GM23338 (cell line): ENCODE measurements at regions not wholly inside any gene's neighbourhood (a gene's known extent, or its start where the extent isn't known, plus 50 kb on each side); places are given as distances from the start of the nearest gene placed in this dataset.
A peak's percentile ranks its signal among the peaks of the same experiment; 100 is the strongest.

Experiments used
- ATAC-seq: fragments of 200-7000 bp; cut with Tn5 transposase; 3 replicates; pipeline ENCODE4 v1.9.1; 2020
- DNase-seq: peaks from one replicate; pipeline ENCODE4 v3.0.0-alpha.2; 2015; ENCODE audit warnings: low spot score
- H2AFZ ChIP-seq: fragments of 200-600 bp; sonication (generic); 2 replicates; pipeline ENCODE4 v1.8.0; 2016; ENCODE audit warnings: antibody characterized with exemption, mild to moderate bottlenecking, moderate library complexity
- H3F3A ChIP-seq: fragments of 200-600 bp; sonication (generic); replicated peaks from 2 replicates; pipeline ENCODE4 v1.8.0; 2017; ENCODE audit warnings: antibody characterized with exemption, mixed run types, low read depth
- H3K27ac ChIP-seq: fragments of 200-600 bp; sonication (generic); 2 replicates; pipeline ENCODE4 v1.6.1; 2016; ENCODE audit warnings: low read depth
- H3K27me3 ChIP-seq: fragments of 200-600 bp; sonication (generic); 2 replicates; pipeline ENCODE4 v1.8.0; 2016; ENCODE audit warnings: mild to moderate bottlenecking, mixed run types, moderate library complexity; ENCODE audit not compliant: insufficient read depth
- H3K36me3 ChIP-seq: fragments of 200-600 bp; sonication (generic); 2 replicates; pipeline ENCODE4 v1.8.0; 2016; ENCODE audit warnings: mild to moderate bottlenecking; ENCODE audit not compliant: insufficient read depth
- H3K4me1 ChIP-seq: fragments of 200-600 bp; sonication (generic); 2 replicates; pipeline ENCODE4 v1.8.0; 2016; ENCODE audit warnings: mild to moderate bottlenecking, moderate library complexity; ENCODE audit not compliant: insufficient read depth
- H3K4me2 ChIP-seq: fragments of 200-600 bp; sonication (generic); 2 replicates; pipeline ENCODE4 v1.7.1; 2017; ENCODE audit warnings: mixed run types
- H3K4me3 ChIP-seq: fragments of 200-600 bp; sonication (generic); 2 replicates; pipeline ENCODE4 v1.6.1; 2016; ENCODE audit warnings: mixed run types
- H3K79me2 ChIP-seq: fragments of 200-600 bp; sonication (generic); replicated peaks from 2 replicates; pipeline ENCODE4 v1.8.0; 2017; ENCODE audit warnings: mild to moderate bottlenecking; ENCODE audit not compliant: insufficient read depth
- H3K9me2 ChIP-seq: fragments of 200-600 bp; sonication (generic); 2 replicates; pipeline ENCODE4 v1.8.0; 2017; ENCODE audit not compliant: insufficient read depth
- H4K20me1 ChIP-seq: fragments of 200-600 bp; sonication (generic); replicated peaks from 2 replicates; pipeline ENCODE4 v1.8.0; 2017; ENCODE audit warnings: mild to moderate bottlenecking; ENCODE audit not compliant: insufficient read depth
- H3K27ac Mint-ChIP-seq: 2 replicates; pipeline ENCODE4 v1.8.0; 2020; ENCODE audit warnings: inconsistent platforms, mild to moderate bottlenecking, moderate library complexity, mixed read lengths
- H3K27me3 Mint-ChIP-seq: 3 replicates; pipeline ENCODE4 v1.8.0; 2022; ENCODE audit warnings: low read depth, mild to moderate bottlenecking, moderate library complexity, mixed read lengths, inconsistent platforms; ENCODE audit not compliant: insufficient read depth, poor library complexity
- H3K36me3 Mint-ChIP-seq: 3 replicates; pipeline ENCODE4 v1.8.0; 2021; ENCODE audit warnings: low read depth, mild to moderate bottlenecking, inconsistent platforms, moderate library complexity, mixed read lengths
- H3K4me1 Mint-ChIP-seq: 3 replicates; pipeline ENCODE4 v1.8.0; 2020; ENCODE audit warnings: mild to moderate bottlenecking, inconsistent platforms, mixed read lengths
- H3K4me3 Mint-ChIP-seq: 3 replicates; pipeline ENCODE4 v1.8.0; 2021; ENCODE audit warnings: moderate library complexity, mild to moderate bottlenecking, inconsistent platforms, mixed read lengths
- H3K9me3 Mint-ChIP-seq: 3 replicates; pipeline ENCODE4 v1.8.0; 2020; ENCODE audit warnings: moderate library complexity, mild to moderate bottlenecking, inconsistent platforms, mixed read lengths
- CREB1 ChIP-seq: fragments of 250-450 bp; sonication (Bioruptor Pico); IDR thresholded peaks from 2 replicates; pipeline ENCODE4 v1.5.0; 2020; ENCODE audit warnings: low read depth, mild to moderate bottlenecking, moderate library complexity
- EZH2 ChIP-seq: fragments of 200-600 bp; sonication (generic); IDR thresholded peaks from one replicate; pipeline ENCODE4 v1.8.0; 2017; ENCODE audit warnings: antibody characterized with exemption, mild to moderate bottlenecking, low read depth; ENCODE audit not compliant: unreplicated experiment
- EZH2phosphoT487 ChIP-seq: fragments of 200-600 bp; sonication (generic); IDR thresholded peaks from one replicate; pipeline ENCODE4 v1.8.1; 2018; ENCODE audit warnings: antibody characterized with exemption; ENCODE audit not compliant: unreplicated experiment
- JUNB ChIP-seq: IDR thresholded peaks from one replicate; pipeline ENCODE4 v1.6.1; 2016; ENCODE audit warnings: antibody characterized with exemption; ENCODE audit not compliant: unreplicated experiment
- NANOG ChIP-seq: IDR thresholded peaks from 2 replicates; pipeline ENCODE4 v1.6.1; 2016; ENCODE audit warnings: antibody characterized with exemption, borderline replicate concordance
- POLR2AphosphoS5 ChIP-seq: IDR thresholded peaks from 2 replicates; pipeline ENCODE4 v1.6.1; 2016; ENCODE audit warnings: antibody characterized with exemption, low read depth
- REST ChIP-seq: IDR thresholded peaks from one replicate; pipeline ENCODE4 v1.6.1; 2018; ENCODE audit warnings: antibody characterized with exemption; ENCODE audit not compliant: unreplicated experiment
- ZNF331 ChIP-seq: fragments of 250-450 bp; sonication (Bioruptor Pico); IDR thresholded peaks from 2 replicates; pipeline ENCODE4 v1.5.0; 2020; ENCODE audit warnings: low read depth, mild to moderate bottlenecking, moderate library complexity
- TF ChIP-seq, protein P1 (sequence below): IDR thresholded peaks from 2 replicates; pipeline ENCODE4 v1.6.1; 2016; ENCODE audit warnings: antibody characterized with exemption
- TF ChIP-seq, protein P2 (sequence below), 2 experiments: fragments of 200-600 bp in 1 of 2; sonication (generic) in 1 of 2; conservative IDR thresholded peaks; 2 replicates each; pipeline versions ENCODE4 v1.5.1 to v1.6.1; 2016 to 2017; ENCODE audit warnings: antibody characterized with exemption in 2 of 2, low read depth in 2 of 2, mild to moderate bottlenecking in 2 of 2, moderate library complexity in 1 of 2

GRCh38 chr20:6632187-6632586, 135.3 kb upstream of the BMP2 start:
- no peaks in the 10 kb centered on the region for H3K79me2 ChIP-seq
- no peak for DNase-seq
- no peaks in the 10 kb centered on the region for H3K36me3 ChIP-seq
- Mint-ChIP-seq H3K27me3 (peaks cover 1% of the 10 kb centered on the region), H3K4me3 (no peak overlapping the region), H3K9me3 (no peaks in the 10 kb centered on the region), H3K27ac (no peak overlapping the region), H3K4me1 (peaks cover 10% of the 10 kb centered on the region; the same call in 2 of the 3 replicates), H3K36me3 (no peaks in the 10 kb centered on the region)
- no peak overlapping the region for H3K4me2 ChIP-seq
- H3K27me3 ChIP-seq = no peaks in the 10 kb centered on the region
- H3K27ac ChIP-seq = no peak overlapping the region
- peaks cover 13% of the 10 kb centered on the region; the same call in 1 of the 2 replicates for H3K9me2 ChIP-seq
- no peak overlapping the region for H3K4me3 ChIP-seq
- TF ChIP-seq ZNF331 (CRISPR knock-in tag) = no peak
- TF ChIP-seq, protein P1, sequence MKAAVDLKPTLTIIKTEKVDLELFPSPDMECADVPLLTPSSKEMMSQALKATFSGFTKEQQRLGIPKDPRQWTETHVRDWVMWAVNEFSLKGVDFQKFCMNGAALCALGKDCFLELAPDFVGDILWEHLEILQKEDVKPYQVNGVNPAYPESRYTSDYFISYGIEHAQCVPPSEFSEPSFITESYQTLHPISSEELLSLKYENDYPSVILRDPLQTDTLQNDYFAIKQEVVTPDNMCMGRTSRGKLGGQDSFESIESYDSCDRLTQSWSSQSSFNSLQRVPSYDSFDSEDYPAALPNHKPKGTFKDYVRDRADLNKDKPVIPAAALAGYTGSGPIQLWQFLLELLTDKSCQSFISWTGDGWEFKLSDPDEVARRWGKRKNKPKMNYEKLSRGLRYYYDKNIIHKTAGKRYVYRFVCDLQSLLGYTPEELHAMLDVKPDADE = no peak
- no peak overlapping the region for H2AFZ ChIP-seq
- no peaks in the 10 kb centered on the region for H4K20me1 ChIP-seq
- H3F3A ChIP-seq = no peaks in the 10 kb centered on the region
- peaks cover 5% of the 10 kb centered on the region; the same call in 1 of the 2 replicates for H3K4me1 ChIP-seq
- ATAC-seq = no peak

DNA sequence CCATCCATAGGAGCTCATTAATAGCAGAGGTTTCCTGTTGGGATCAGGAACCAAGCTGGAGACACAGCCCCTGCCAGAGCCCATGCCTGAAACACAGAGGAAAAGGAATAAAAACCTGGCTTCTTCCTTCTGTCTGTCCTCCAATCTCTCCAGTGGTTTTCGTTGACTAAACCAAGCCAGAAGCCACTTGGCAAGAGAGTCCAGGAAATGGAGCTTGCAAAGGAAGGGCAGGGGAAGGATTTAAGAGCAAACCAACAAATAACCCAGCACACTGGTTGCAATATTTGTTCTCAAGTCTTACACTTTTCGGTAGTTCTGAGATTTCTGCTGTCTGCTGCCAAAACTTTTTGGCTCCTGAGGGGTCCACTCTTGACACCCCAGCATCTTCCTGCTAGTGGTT, 137.0 kb upstream of the BMP2 start:
- H3K36me3 ChIP-seq = no peaks in the 10 kb centered on the region
- ATAC-seq = no peak

DNA sequence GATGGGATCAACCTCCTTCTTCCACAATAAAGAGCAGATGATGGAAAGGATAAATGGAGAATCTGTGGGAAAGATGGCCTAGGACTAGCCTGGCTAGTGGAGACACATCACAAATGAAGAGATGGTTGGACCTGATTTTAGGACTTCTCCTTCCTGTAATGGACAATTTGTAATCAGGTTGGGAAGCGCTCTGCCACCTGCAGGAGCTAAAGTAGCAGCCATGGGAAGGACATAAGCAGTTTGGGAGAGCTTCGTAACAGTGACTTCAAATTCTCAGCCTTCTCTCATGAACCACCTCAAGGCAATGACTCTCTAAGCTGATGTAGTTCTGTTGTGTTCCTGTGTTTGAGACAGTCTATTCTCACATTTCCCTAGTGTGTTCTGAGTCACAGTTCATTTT, 137.9 kb upstream of the BMP2 start:
- Histone ChIP-seq H2AFZ (no peak overlapping the region), H3K36me3 (no peaks in the 10 kb centered on the region), H3K4me1 (peaks cover 3% of the 10 kb centered on the region; the same call in 1 of the 2 replicates), H4K20me1 (no peaks in the 10 kb centered on the region), H3K79me2 (no peaks in the 10 kb centered on the region), H3K4me3 (no peak overlapping the region), H3K27ac (no peak overlapping the region), H3K4me2 (no peak overlapping the region), H3K27me3 (no peaks in the 10 kb centered on the region), H3F3A (no peaks in the 10 kb centered on the region), H3K9me2 (0 out of 2 replicates have a peak, but pooled peaks cover 5% of the 10 kb centered on the region)
- H3K27ac Mint-ChIP-seq = no peak overlapping the region
- peaks cover 3% of the 10 kb centered on the region; the same call in 1 of the 3 replicates for H3K4me1 Mint-ChIP-seq
- H3K36me3 Mint-ChIP-seq = no peaks in the 10 kb centered on the region; the same call in 2 of the 3 replicates
- no peak overlapping the region for H3K4me3 Mint-ChIP-seq
- peaks cover 6% of the 10 kb centered on the region; the same call in 2 of the 3 replicates for H3K9me3 Mint-ChIP-seq
- H3K27me3 Mint-ChIP-seq = no peaks in the 10 kb centered on the region
- DNase-seq = no peak
- ATAC-seq = no peak
- TF ChIP-seq EZH2phosphoT487 = no peak
- no peak for TF ChIP-seq REST
- TF ChIP-seq POLR2AphosphoS5 = no peak
- TF ChIP-seq NANOG = no peak
- TF ChIP-seq, protein P2, sequence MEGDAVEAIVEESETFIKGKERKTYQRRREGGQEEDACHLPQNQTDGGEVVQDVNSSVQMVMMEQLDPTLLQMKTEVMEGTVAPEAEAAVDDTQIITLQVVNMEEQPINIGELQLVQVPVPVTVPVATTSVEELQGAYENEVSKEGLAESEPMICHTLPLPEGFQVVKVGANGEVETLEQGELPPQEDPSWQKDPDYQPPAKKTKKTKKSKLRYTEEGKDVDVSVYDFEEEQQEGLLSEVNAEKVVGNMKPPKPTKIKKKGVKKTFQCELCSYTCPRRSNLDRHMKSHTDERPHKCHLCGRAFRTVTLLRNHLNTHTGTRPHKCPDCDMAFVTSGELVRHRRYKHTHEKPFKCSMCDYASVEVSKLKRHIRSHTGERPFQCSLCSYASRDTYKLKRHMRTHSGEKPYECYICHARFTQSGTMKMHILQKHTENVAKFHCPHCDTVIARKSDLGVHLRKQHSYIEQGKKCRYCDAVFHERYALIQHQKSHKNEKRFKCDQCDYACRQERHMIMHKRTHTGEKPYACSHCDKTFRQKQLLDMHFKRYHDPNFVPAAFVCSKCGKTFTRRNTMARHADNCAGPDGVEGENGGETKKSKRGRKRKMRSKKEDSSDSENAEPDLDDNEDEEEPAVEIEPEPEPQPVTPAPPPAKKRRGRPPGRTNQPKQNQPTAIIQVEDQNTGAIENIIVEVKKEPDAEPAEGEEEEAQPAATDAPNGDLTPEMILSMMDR (conservative IDR thresholded peaks at IDR 0.05; ENCODE audit: low read depth in 2 of 2) = peak in 1 of 2 experiments; percentile 39; a peak in 2 of 4 replicates

More for the DNA sequence above, 137.0 kb upstream of the BMP2 start:
- H3F3A ChIP-seq = no peaks in the 10 kb centered on the region
- no peak overlapping the region for H3K27ac ChIP-seq
- H3K27me3 ChIP-seq = no peaks in the 10 kb centered on the region
- no peak for TF ChIP-seq ZNF331 (CRISPR knock-in tag)
- no peak for TF ChIP-seq JUNB
- TF ChIP-seq NANOG = no peak
- TF ChIP-seq EZH2 = no peak
- no peak for TF ChIP-seq EZH2phosphoT487
- TF ChIP-seq CREB1 = no peak
- no peak overlapping the region for H3K4me3 Mint-ChIP-seq
- 0 out of 2 replicates have a peak, but pooled peaks cover 5% of the 10 kb centered on the region for H3K9me2 ChIP-seq
- peaks cover 6% of the 10 kb centered on the region; the same call in 2 of the 3 replicates for H3K9me3 Mint-ChIP-seq
- H2AFZ ChIP-seq = no peak overlapping the region
- no peak overlapping the region for H3K4me2 ChIP-seq
- DNase-seq = no peak
- H3K4me3 ChIP-seq = no peak overlapping the region
- no peaks in the 10 kb centered on the region for H3K79me2 ChIP-seq
- H4K20me1 ChIP-seq = no peaks in the 10 kb centered on the region
- no peak overlapping the region for H3K27ac Mint-ChIP-seq
- H3K4me1 Mint-ChIP-seq = no peaks in the 10 kb centered on the region
- H3K36me3 Mint-ChIP-seq = no peaks in the 10 kb centered on the region; the same call in 2 of the 3 replicates
- H3K4me1 ChIP-seq = no peaks in the 10 kb centered on the region
- H3K27me3 Mint-ChIP-seq = no peaks in the 10 kb centered on the region
